SU-DHL-6 (cell line): ENCODE measurements at regions not wholly inside any gene's neighbourhood (a gene's known extent, or its start where the extent isn't known, plus 50 kb on each side); places are given as distances from the start of the nearest gene placed in this dataset.

Experiments used
- H2AFZ ChIP-seq: fragments of 200-600 bp; sonication (generic); 2 replicates; pipeline ENCODE4 v1.6.1; 2014; ENCODE audit warnings: low read depth, mild to moderate bottlenecking, moderate library complexity, mixed read lengths, antibody characterized with exemption, low read length; ENCODE audit not compliant: severe bottlenecking
- H3F3A ChIP-seq: fragments of 200-600 bp; shearing (Covaris generic); 2 replicates; pipeline ENCODE4 v1.6.0; 2016; ENCODE audit warnings: antibody characterized with exemption, mild to moderate bottlenecking; ENCODE audit not compliant: insufficient read depth
- H3K27ac ChIP-seq: fragments of 200-600 bp; sonication (generic); 2 replicates; pipeline ENCODE4 v1.5.1; 2016; ENCODE audit warnings: low read depth, mild to moderate bottlenecking, low read length, moderate library complexity, mixed read lengths
- H3K27me3 ChIP-seq: fragments of 200-600 bp; sonication (generic), shearing (Covaris generic); 2 replicates; pipeline ENCODE4 v1.6.0; 2014; ENCODE audit warnings: mild to moderate bottlenecking, low read length
- H3K36me3 ChIP-seq: fragments of 200-600 bp; sonication (generic); 2 replicates; pipeline ENCODE4 v1.6.1; 2014; ENCODE audit warnings: mild to moderate bottlenecking, low read length, mixed read lengths
- H3K4me2 ChIP-seq: fragments of 300-600, 200-600 bp; shearing (Covaris generic), sonication (generic); 2 replicates; pipeline ENCODE4 v1.6.0; 2014; ENCODE audit warnings: low read length, low read depth, mild to moderate bottlenecking; ENCODE audit not compliant: poor library complexity, severe bottlenecking
- H3K4me3 ChIP-seq: fragments of 200-600 bp; sonication (generic); 2 replicates; pipeline ENCODE4 v1.5.1; 2014; ENCODE audit warnings: antibody characterized with exemption, low read length, mild to moderate bottlenecking, mixed read lengths; ENCODE audit not compliant: insufficient read depth, poor library complexity, severe bottlenecking
- H3K79me2 ChIP-seq: fragments of 200-600 bp; sonication (generic); 2 replicates; pipeline ENCODE4 v1.6.1; 2014; ENCODE audit warnings: mild to moderate bottlenecking, low read length, moderate library complexity; ENCODE audit not compliant: insufficient read depth
- H3K9ac ChIP-seq: fragments of 200-600 bp; sonication (generic); 2 replicates; pipeline ENCODE4 v1.7.0; 2014; ENCODE audit warnings: mild to moderate bottlenecking, low read length
- H3K9me2 ChIP-seq: fragments of 200-600 bp; sonication (generic); replicated peaks from 2 replicates; pipeline ENCODE4 v1.6.1; 2014; ENCODE audit warnings: low read length; ENCODE audit not compliant: insufficient read depth
- H3K9me3 ChIP-seq: fragments of 200-600 bp; sonication (generic); 2 replicates; pipeline ENCODE4 v1.6.1; 2014; ENCODE audit warnings: low read length, mixed read lengths; ENCODE audit not compliant: insufficient read depth
- H4K20me1 ChIP-seq: fragments of 200-600 bp; sonication (generic); 2 replicates; pipeline ENCODE4 v1.6.1; 2014; ENCODE audit warnings: low read depth, mild to moderate bottlenecking, antibody characterized with exemption, low read length, moderate library complexity, mixed read lengths
- EZH2phosphoT487 ChIP-seq: fragments of 200-600 bp; sonication (generic), shearing (Covaris generic); conservative IDR thresholded peaks from 2 replicates; pipeline ENCODE4 v1.6.1; 2018; ENCODE audit warnings: mild to moderate bottlenecking, antibody characterized with exemption, low read length, moderate library complexity, mixed read lengths
- TF ChIP-seq, protein P1 (sequence below): fragments of 200-600 bp; sonication (generic); IDR thresholded peaks from one replicate; pipeline ENCODE4 v1.5.1; 2017; ENCODE audit warnings: antibody characterized with exemption, mild to moderate bottlenecking, low read length, moderate library complexity; ENCODE audit not compliant: insufficient read depth, poor library complexity, severe bottlenecking

GRCh38 chr12:5293773-5294172, 138.1 kb upstream of the NTF3 start:
- no peak overlapping the region for H3K4me2 ChIP-seq
- TF ChIP-seq, protein P1, sequence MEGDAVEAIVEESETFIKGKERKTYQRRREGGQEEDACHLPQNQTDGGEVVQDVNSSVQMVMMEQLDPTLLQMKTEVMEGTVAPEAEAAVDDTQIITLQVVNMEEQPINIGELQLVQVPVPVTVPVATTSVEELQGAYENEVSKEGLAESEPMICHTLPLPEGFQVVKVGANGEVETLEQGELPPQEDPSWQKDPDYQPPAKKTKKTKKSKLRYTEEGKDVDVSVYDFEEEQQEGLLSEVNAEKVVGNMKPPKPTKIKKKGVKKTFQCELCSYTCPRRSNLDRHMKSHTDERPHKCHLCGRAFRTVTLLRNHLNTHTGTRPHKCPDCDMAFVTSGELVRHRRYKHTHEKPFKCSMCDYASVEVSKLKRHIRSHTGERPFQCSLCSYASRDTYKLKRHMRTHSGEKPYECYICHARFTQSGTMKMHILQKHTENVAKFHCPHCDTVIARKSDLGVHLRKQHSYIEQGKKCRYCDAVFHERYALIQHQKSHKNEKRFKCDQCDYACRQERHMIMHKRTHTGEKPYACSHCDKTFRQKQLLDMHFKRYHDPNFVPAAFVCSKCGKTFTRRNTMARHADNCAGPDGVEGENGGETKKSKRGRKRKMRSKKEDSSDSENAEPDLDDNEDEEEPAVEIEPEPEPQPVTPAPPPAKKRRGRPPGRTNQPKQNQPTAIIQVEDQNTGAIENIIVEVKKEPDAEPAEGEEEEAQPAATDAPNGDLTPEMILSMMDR: no peak
- TF ChIP-seq EZH2phosphoT487: no peak
- H3K9me3 ChIP-seq: no peaks in the 10 kb centered on the region
- no peak overlapping the region for H2AFZ ChIP-seq
- H3K79me2 ChIP-seq: no peaks in the 10 kb centered on the region
- H3K27ac ChIP-seq: no peak overlapping the region
- no peaks in the 10 kb centered on the region for H3F3A ChIP-seq
- H3K36me3 ChIP-seq: no peaks in the 10 kb centered on the region
- H3K9ac ChIP-seq: no peak overlapping the region
- no peaks in the 10 kb centered on the region for H3K27me3 ChIP-seq
- no peak overlapping the region for H3K4me3 ChIP-seq
- H3K9me2 ChIP-seq: no peaks in the 10 kb centered on the region
- no peaks in the 10 kb centered on the region for H4K20me1 ChIP-seq

DNA sequence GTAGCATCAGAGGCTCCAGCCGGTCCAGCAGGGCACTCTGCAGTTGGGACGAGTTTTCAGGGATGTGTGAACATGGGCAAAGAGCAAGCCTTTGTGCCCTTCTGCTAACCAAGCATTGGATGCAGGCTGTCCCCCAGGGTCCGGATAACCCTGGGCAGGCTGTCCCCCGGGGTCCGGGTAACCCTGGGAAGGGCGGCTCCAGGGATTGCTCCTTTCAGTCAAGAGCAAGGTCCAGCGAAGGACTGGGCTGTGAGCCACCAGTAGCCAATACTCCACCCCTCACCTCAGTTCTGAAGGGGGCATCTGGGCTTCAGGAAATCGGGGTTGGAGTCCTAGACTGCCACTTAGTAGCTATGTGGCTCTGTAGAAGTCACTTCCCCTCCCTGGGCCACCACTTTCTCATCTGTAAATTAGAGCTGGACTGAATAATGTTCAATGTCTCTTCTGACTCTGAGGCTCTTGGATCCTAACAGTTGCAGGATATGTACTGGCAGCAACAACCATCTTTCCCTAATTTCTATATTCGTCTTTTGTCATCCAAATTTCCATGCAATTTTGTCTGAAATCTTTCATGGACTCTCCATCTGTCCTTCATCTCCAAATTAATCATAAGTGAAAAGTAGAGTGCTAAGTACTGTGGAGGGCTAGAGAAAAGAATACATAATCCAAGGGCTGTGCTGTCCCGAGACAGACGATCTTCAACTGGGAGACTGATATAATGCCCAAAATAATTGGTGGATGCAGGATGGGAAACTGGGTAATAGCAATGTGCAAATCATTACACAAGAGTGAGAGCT, 137.4 kb upstream of the NTF3 start:
- H3K79me2 ChIP-seq: no peaks in the 10 kb centered on the region
- no peak overlapping the region for H2AFZ ChIP-seq
- no peak overlapping the region for H3K4me3 ChIP-seq
- no peak overlapping the region for H3K4me2 ChIP-seq
- H3K9me3 ChIP-seq: no peaks in the 10 kb centered on the region
- TF ChIP-seq EZH2phosphoT487: no peak
- TF ChIP-seq, protein P1: no peak
- no peak overlapping the region for H3K9ac ChIP-seq
- H3K27ac ChIP-seq: no peak overlapping the region
- no peaks in the 10 kb centered on the region for H3K36me3 ChIP-seq
- no peaks in the 10 kb centered on the region for H3F3A ChIP-seq
- no peaks in the 10 kb centered on the region for H3K27me3 ChIP-seq
- H4K20me1 ChIP-seq: no peaks in the 10 kb centered on the region
- H3K9me2 ChIP-seq: no peaks in the 10 kb centered on the region

DNA sequence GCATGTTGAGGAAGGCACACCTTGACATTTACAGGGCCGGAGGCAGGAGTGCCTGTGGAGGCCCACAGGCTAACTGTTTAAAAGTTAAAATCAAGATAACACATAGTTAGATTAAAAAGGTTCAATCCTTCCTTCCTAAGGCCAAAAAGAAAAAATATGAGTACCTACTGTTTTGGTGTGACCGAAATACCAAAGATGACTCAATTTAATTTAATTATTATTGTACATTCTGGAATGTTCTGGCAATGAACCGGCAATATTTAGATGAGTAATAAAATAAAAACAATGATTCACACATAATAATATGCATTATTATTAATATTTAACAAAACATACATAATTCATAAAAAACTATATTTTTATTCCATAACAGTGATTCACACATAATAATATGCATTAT, 136.8 kb upstream of the NTF3 start:
- no peaks in the 10 kb centered on the region for H3K79me2 ChIP-seq
- no peak overlapping the region for H3K27ac ChIP-seq
- H3K4me3 ChIP-seq: no peak overlapping the region
- H3K9ac ChIP-seq: no peak overlapping the region
- H3K9me3 ChIP-seq: no peaks in the 10 kb centered on the region
- no peaks in the 10 kb centered on the region for H3K36me3 ChIP-seq
- TF ChIP-seq, protein P1: no peak
- TF ChIP-seq EZH2phosphoT487: no peak
- H3K27me3 ChIP-seq: no peaks in the 10 kb centered on the region
- no peak overlapping the region for H2AFZ ChIP-seq
- no peaks in the 10 kb centered on the region for H3F3A ChIP-seq
- H4K20me1 ChIP-seq: no peaks in the 10 kb centered on the region
- no peaks in the 10 kb centered on the region for H3K9me2 ChIP-seq
- H3K4me2 ChIP-seq: no peak overlapping the region
